Peyer's patch (tissue), 4 donors: ENCODE measurements at regions not wholly inside any gene's neighbourhood (a gene's known extent, or its start where the extent isn't known, plus 50 kb on each side); places are given as distances from the start of the nearest gene placed in this dataset.

Experiments
- DNase-seq, 3 donors: peaks; one replicate each; pipeline ENCODE4 v3.0.0-alpha.2; 2017 to 2019
- H3K27ac ChIP-seq, 4 donors: fragments of 200-600 bp; sonication (generic); one replicate each; pipeline ENCODE4 v1.5.1; 2016 to 2019
- H3K27me3 ChIP-seq, 2 donors: fragments of 200-600 bp; sonication (generic); one replicate each; pipeline ENCODE4 v1.5.1; 2019
- H3K36me3 ChIP-seq, 3 donors: fragments of 200-600 bp; sonication (generic); one replicate each; pipeline ENCODE4 v1.5.1; 2016 to 2019
- H3K4me1 ChIP-seq, 4 donors: fragments of 200-600 bp; sonication (generic); one replicate each; pipeline ENCODE4 v1.5.1; 2016 to 2019
- H3K4me3 ChIP-seq, 4 donors: fragments of 200-600 bp; sonication (generic); 1 replicate in 3 of 4; 2 replicates in 1 of 4; pipeline ENCODE4 v1.5.1; 2016 to 2019; ENCODE audit warnings: mild to moderate bottlenecking in 1 of 4
- H3K9me3 ChIP-seq, 4 donors: fragments of 200-600 bp; sonication (generic); one replicate each; pipeline ENCODE4 v1.5.1; 2016 to 2019; ENCODE audit warnings: mild to moderate bottlenecking in 1 of 4
- POLR2A ChIP-seq, 2 donors: fragments of 450-650 bp; IDR thresholded peaks; one replicate each; pipeline ENCODE4 v1.5.1; 2017; ENCODE audit warnings: antibody characterized with exemption in 2 of 2, mild to moderate bottlenecking in 2 of 2, moderate library complexity in 2 of 2
- TF ChIP-seq, protein P1 (sequence below), 6 experiments: fragments of 450-650 bp in 4 of 6; fragments of 200-600 bp in 2 of 6; sonication (generic) in 1 of 6; IDR thresholded peaks; one replicate each; pipeline ENCODE4 v1.5.1; 2017 to 2019; ENCODE audit warnings: antibody characterized with exemption in 6 of 6, mild to moderate bottlenecking in 3 of 6, moderate library complexity in 1 of 6

DNA sequence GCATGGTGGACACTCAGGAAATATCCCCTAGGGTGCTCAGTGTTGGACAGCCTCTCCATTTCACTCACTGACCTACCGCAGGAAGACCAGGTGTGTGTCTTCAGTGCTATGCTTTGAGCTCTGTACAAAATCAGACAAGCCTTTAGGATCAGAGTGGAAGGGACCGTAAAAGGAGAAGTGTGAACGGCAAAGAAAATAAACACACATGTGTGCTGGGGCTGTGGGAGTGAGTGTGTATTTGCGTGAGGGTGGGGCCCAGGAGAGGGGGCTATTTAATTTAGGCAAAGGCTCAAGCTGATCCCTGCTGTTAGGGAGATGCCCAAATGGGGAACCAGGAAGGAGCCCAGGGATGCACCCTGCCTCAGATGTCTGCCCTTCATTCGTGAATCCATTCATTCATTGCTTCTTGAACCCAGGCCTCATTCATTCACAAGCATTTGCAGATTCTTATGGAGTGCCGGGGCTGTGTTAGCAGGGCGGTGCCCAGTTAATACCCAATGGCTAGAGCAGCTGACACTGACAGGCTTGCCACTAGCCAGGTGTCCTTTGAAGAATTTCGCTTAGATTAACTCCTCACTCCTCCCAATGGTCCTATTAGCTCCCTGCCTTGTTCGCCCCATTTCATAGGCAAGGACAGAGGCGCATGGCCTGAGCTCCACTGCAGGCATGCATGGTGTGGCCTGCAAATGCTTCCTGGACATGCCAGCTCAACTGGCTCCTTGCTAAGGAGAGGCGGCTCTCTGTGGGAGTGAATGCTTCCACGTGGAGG, 296.7 kb upstream of the FOXF1 start:
- no peaks in the 10 kb centered on the region for H3K36me3 ChIP-seq
- no peak overlapping the region for H3K4me3 ChIP-seq
- no peaks in the 10 kb centered on the region for H3K4me1 ChIP-seq
- no peak for DNase-seq
- no peaks in the 10 kb centered on the region for H3K27me3 ChIP-seq
- H3K27ac ChIP-seq: peak overlapping the region in 2 of 4 donors; percentile 42 to 64
- H3K9me3 ChIP-seq: no peaks in the 10 kb centered on the region
- TF ChIP-seq, protein P1, sequence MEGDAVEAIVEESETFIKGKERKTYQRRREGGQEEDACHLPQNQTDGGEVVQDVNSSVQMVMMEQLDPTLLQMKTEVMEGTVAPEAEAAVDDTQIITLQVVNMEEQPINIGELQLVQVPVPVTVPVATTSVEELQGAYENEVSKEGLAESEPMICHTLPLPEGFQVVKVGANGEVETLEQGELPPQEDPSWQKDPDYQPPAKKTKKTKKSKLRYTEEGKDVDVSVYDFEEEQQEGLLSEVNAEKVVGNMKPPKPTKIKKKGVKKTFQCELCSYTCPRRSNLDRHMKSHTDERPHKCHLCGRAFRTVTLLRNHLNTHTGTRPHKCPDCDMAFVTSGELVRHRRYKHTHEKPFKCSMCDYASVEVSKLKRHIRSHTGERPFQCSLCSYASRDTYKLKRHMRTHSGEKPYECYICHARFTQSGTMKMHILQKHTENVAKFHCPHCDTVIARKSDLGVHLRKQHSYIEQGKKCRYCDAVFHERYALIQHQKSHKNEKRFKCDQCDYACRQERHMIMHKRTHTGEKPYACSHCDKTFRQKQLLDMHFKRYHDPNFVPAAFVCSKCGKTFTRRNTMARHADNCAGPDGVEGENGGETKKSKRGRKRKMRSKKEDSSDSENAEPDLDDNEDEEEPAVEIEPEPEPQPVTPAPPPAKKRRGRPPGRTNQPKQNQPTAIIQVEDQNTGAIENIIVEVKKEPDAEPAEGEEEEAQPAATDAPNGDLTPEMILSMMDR (IDR thresholded peaks at IDR 0.05): no peak
- TF ChIP-seq POLR2A (IDR thresholded peaks at IDR 0.05): no peak

DNA sequence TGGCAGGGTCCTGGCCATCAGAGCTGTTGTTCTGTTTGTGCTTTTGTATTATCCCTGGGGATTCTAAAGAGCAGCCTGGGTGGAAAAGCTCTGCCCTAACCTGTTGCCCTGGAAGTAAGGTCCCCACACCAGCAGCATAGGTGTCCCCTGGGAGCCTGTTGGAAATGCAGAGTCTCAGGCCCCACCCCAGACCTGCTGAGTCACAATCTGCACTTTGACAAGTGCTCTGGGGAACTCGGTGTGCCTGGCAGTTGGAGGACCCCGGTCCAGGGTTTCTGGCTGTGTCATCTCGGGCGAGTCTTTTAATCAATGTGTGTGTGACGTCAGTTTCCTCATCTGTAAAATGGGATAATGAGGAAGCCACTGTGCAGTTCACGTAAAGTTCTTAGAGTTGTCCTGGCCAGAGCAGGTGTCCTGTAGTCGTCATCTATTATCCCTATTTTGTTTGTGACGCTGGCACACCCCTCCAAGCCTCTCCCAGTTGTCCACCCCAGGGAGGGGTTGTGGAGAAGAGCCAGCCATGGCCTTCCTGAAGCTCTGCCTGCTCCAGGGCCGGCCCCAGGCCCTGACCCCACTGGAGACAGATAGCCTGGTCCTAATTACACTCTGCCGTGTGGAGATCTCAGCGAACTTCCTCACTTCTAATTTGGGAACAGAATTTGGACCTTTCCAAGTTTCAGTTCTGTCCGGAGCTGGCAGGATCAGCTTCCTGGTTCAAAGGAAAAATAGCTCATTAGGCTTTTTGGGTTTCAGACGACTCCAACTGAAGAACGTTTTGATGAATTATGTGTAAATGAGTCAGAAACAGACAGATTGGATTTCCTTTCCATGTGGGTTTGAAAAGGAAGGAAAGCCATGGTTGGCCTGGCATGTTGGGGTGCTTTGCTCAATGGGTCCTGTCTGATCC, 295.7 kb upstream of the FOXF1 start:
- peak in 1 of 3 donors; percentile 43 for DNase-seq
- H3K4me1 ChIP-seq: no peaks in the 10 kb centered on the region
- no peaks in the 10 kb centered on the region for H3K36me3 ChIP-seq
- no peaks in the 10 kb centered on the region for H3K27me3 ChIP-seq
- H3K4me3 ChIP-seq: no peak overlapping the region
- peak overlapping the region; percentile 7 to 64 (median 27) for H3K27ac ChIP-seq
- no peaks in the 10 kb centered on the region for H3K9me3 ChIP-seq
- no peak for TF ChIP-seq POLR2A (IDR thresholded peaks at IDR 0.05)
- TF ChIP-seq, protein P1 (IDR thresholded peaks at IDR 0.05): no peak

DNA sequence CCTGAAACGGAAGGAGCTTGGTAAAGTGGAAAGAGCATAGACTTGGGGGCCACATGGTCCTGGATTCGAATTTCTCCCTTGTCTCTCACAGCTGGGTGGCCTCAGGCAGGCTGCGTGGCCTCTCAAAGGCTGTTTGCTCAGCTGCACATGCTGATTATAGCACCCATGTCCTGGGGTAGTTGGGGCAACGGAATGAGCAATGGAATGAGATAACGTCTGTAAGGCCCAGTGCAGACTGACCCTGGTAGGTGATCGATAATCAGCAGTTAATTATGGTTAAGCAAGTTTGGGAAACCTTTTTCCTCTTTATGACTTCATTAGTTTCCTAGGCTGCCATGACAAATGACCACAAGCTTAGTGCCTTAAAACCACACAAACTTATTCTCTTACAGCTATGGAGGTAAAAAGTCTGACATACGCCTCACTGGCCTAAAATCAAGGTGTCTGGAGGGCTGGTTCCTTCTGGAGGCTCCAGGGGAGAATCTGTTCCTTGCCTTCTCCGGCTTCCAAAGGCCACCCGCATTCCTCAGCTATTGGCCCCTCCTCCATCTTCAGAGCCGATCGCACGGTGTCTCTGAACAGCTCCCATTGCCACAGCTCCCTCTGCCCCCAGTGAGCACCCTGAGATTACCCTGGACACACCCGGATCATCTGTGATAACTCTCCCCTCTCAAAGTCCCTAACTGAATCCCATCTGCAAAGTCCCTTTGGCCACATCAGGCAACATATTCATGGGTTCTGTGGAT, 294.9 kb upstream of the FOXF1 start:
- H3K27me3 ChIP-seq: no peaks in the 10 kb centered on the region

DNA sequence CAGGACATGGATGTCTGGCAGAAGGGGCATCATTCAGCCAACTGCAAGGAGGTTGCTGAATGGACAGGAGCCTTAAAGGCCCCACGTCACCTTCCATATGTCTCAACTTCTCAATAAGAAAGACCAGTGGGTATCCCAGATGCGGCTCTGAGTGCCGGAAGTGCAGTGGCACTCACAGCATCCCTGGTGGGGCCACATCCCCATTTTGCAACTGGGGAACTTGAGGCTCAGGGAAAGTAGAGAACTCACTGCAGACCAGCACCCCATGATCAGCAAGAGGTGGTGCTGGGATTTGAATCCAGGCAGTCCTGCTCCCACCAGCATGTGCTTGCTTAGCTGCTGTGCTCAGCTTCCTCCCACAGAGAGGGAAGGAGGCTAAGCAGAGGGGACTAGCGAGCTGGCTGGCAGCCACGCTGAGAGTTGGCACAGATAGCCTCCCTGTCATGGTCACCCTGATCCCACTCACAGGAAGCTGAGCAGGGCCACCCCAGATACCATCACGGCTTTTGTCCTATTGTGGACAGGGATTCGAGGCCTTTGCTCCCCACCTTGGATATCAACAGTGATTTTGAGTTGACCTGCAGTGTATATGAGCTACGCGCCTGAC, 294.2 kb upstream of the FOXF1 start:
- DNase-seq: peak in 1 of 3 donors; percentile 43
- Histone ChIP-seq H3K36me3 (no peaks in the 10 kb centered on the region), H3K9me3 (no peaks in the 10 kb centered on the region), H3K4me1 (no peaks in the 10 kb centered on the region), H3K27ac (no peak overlapping the region), H3K4me3 (no peak overlapping the region), H3K27me3 (no peaks in the 10 kb centered on the region)
- TF ChIP-seq POLR2A (IDR thresholded peaks at IDR 0.05): no peak
- TF ChIP-seq, protein P1 (IDR thresholded peaks at IDR 0.05): no peak

More for the DNA sequence above, 294.9 kb upstream of the FOXF1 start:
- Histone ChIP-seq H3K27ac (peak overlapping the region in 3 of 4 donors; percentile 12 to 64 (median 42)), H3K4me3 (no peak overlapping the region), H3K36me3 (no peaks in the 10 kb centered on the region), H3K9me3 (no peaks in the 10 kb centered on the region), H3K4me1 (no peaks in the 10 kb centered on the region)
- DNase-seq: peak in 1 of 3 donors; percentile 22
- no peak for TF ChIP-seq POLR2A (IDR thresholded peaks at IDR 0.05)
- TF ChIP-seq, protein P1 (IDR thresholded peaks at IDR 0.05): no peak

DNA sequence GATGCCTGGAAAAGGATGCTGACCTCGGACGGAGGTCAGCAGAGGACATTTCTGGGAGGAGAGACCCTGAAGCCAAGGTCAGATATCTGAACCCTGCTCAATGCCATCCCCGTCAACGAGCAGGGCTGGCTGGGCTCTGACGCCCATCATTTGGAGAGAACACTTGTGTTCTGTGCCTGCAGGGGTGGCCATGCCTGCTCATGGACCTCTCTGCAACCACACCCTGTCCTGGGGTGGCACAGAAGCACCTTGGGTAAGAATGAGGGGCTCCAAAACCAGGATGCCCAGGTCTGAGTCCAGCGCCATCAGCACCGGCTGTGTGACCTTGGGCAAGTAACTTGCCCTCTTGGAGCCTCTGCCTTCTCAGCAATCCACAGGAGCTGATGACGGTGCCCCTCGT, 293.7 kb upstream of the FOXF1 start:
- H3K27me3 ChIP-seq: no peaks in the 10 kb centered on the region
- H3K36me3 ChIP-seq: no peaks in the 10 kb centered on the region
- H3K4me1 ChIP-seq: no peaks in the 10 kb centered on the region
- H3K9me3 ChIP-seq: no peaks in the 10 kb centered on the region
- H3K27ac ChIP-seq: no peak overlapping the region
- TF ChIP-seq, protein P1 (IDR thresholded peaks at IDR 0.05): no peak
- no peak for TF ChIP-seq POLR2A (IDR thresholded peaks at IDR 0.05)
- H3K4me3 ChIP-seq: no peak overlapping the region
- peak in 1 of 3 donors; percentile 33 for DNase-seq
